ENCODE measurements at regions not wholly inside any gene's neighbourhood (a gene's known extent, or its start where the extent isn't known, plus 50 kb on each side); places are given as distances from the start of the nearest gene placed in this dataset.
A peak's percentile ranks its signal among the peaks of the same experiment; 100 is the strongest.

- no peak overlapping the region for H3K27ac Mint-ChIP-seq
- H3K4me3 Mint-ChIP-seq, result no peak overlapping the region
- peaks cover 0 to 1% (median 0%) of the 10 kb centered on the region in 3 donors for H3K27me3 Mint-ChIP-seq (ENCODE audit: low read depth in 3 of 3)
- DNase-seq, result no peak
- peaks cover 0 to 12% (median 7%) of the 10 kb centered on the region in 6 donors for H3K9me3 Mint-ChIP-seq
- H3K4me1 Mint-ChIP-seq, result peaks cover 2 to 31% of the 10 kb centered on the region in 2 donors
- H3K36me3 Mint-ChIP-seq, result no peaks in the 10 kb centered on the region
These were observed 593.9 kb downstream of the TUSC7 start for GRCh38 chr3:117303443-117303842.

- Mint-ChIP-seq H3K36me3 (no peaks in the 10 kb centered on the region), H3K27me3 (ENCODE audit: low read depth in 3 of 3) (peaks cover 0 to 1% (median 0%) of the 10 kb centered on the region in 3 donors), H3K9me3 (peaks cover 0 to 8% (median 6%) of the 10 kb centered on the region in 6 donors), H3K4me1 (peaks cover 2 to 31% of the 10 kb centered on the region in 2 donors), H3K27ac (no peak overlapping the region), H3K4me3 (no peak overlapping the region)
- no peak for DNase-seq
These were observed 595.1 kb downstream of the TUSC7 start for GRCh38 chr3:117304681-117305080.

GRCh38 chr3:117305681-117306080 is 596.1 kb downstream of the TUSC7 start:
- no peak for DNase-seq
- Mint-ChIP-seq H3K27me3 (ENCODE audit: low read depth in 3 of 3) (no peaks in the 10 kb centered on the region), H3K4me3 (no peak overlapping the region), H3K9me3 (peaks cover 0 to 8% (median 6%) of the 10 kb centered on the region in 6 donors), H3K27ac (no peak overlapping the region), H3K4me1 (peaks cover 3 to 37% of the 10 kb centered on the region in 2 donors), H3K36me3 (no peaks in the 10 kb centered on the region)

DNA sequence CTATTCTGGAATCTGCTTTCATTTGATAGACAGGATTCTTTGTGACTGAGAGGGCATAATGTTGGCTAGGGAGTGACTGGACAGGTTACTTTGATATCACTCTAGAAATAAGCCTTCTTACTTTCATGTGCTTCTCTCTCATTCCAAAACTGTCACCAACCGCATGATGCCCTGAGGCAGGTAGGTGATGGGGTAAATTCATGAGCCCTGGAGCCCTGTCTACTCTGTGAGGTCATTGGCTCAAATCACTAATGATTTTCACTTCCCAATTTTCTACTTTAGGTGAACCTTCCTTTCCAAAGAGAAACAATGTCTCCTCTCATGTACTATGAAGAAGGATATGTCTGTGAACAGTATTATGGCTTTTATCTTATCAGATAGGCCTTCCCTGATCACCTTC is 596.7 kb downstream of the TUSC7 start:
- H3K27me3 Mint-ChIP-seq (ENCODE audit: low read depth in 3 of 3), result peaks cover 0 to 2% (median 0%) of the 10 kb centered on the region in 3 donors
- no peaks in the 10 kb centered on the region for H3K36me3 Mint-ChIP-seq
- DNase-seq, result no peak
- peaks cover 0 to 9% (median 6%) of the 10 kb centered on the region in 6 donors for H3K9me3 Mint-ChIP-seq
- no peak overlapping the region for H3K4me3 Mint-ChIP-seq
- peaks cover 8 to 43% of the 10 kb centered on the region in 2 donors for H3K4me1 Mint-ChIP-seq
- no peak overlapping the region for H3K27ac Mint-ChIP-seq

DNA sequence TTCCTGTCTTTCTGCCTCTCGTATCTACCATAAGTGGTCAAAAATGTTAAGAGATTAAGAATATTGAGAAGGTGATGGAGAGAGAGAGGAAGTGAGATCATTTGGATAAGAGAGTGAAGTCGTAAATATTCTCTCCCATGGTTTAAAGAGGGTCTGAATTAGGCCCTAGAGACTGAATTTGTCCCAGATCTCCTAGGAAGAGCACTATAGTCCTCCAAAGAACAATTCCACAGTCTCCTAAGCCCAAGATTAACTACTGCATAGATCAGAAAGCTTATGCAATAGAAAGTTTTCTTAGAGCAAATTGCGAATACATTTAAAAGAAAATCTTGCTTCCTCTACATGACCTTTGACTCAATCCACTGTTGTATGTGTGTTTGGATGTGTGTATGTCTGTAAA is 598.8 kb downstream of the TUSC7 start:
- peaks cover 0 to 2% (median 0%) of the 10 kb centered on the region in 3 donors for H3K27me3 Mint-ChIP-seq (ENCODE audit: low read depth in 3 of 3)
- H3K27ac Mint-ChIP-seq, result no peak overlapping the region
- peaks cover 0 to 6% (median 4%) of the 10 kb centered on the region in 6 donors for H3K9me3 Mint-ChIP-seq
- H3K36me3 Mint-ChIP-seq, result no peaks in the 10 kb centered on the region
- H3K4me1 Mint-ChIP-seq, result peaks cover 20 to 57% of the 10 kb centered on the region in 2 donors
- DNase-seq, result no peak
- H3K4me3 Mint-ChIP-seq, result no peak overlapping the region

DNA sequence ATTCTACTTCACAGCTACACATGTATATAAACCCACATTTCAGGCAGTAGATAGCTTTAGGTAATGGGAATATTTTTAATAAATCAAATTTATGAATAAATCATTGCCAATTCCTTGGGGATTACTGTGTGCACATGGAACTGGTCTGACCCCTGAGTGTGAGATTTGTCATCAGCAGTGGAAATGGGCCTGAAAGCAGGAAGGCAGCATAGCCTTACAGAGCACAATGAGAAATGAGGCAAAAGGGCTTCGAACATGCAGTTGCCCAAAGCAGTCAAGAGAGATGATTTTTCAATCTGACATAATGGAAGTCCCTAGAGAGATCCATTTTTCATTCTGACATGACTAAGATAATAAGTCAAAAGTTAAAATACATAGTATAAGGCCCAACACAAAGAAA is 599.2 kb downstream of the TUSC7 start:
- H3K4me3 Mint-ChIP-seq, result no peak overlapping the region
- H3K27ac Mint-ChIP-seq, result no peak overlapping the region
- H3K27me3 Mint-ChIP-seq (ENCODE audit: low read depth in 3 of 3), result peaks cover 0 to 2% (median 0%) of the 10 kb centered on the region in 3 donors
- no peak for DNase-seq
- peaks cover 0 to 9% (median 5%) of the 10 kb centered on the region in 6 donors for H3K9me3 Mint-ChIP-seq
- no peaks in the 10 kb centered on the region for H3K36me3 Mint-ChIP-seq
- peaks cover 20 to 57% of the 10 kb centered on the region in 2 donors for H3K4me1 Mint-ChIP-seq

GRCh38 chr3:117310536-117310935 is 601.0 kb downstream of the TUSC7 start:
- Mint-ChIP-seq H3K4me3 (peak overlapping the region in 3 of 5 donors; percentile 2 to 24 (median 19)), H3K9me3 (peaks cover 0 to 18% (median 7%) of the 10 kb centered on the region in 6 donors), H3K27ac (no peak overlapping the region)

DNA sequence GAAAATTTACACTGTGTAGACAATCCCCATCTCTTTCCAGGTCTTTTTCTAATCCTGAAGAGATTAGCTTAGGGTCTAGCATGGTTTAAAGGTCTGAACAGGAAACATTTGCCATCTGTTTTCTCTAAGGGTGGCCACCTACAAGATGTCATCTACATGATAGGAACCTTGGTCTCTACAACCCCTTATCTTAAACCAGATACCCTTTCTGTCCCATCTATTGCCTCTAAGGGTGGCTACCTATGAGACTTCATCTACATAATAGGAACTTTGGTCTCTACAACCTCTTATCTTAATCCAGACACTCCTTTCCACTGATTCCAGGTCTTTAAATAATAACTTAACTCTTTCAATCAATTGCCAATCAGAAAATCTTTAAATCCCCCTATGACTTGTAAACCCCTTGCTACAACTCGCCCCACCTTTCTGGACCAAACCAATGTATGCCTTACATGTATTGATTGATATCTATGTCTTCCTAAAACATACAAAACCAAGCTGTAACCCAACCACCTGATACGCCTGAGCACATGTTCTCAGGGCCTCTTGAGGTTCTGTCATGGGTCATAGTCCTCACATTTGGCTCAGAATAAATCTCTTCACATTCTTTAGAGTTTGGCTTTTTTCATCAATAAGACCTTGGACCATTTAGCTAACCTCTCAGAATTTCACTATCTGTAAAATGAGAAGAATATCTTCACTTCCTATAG is 605.0 kb downstream of the TUSC7 start:
- H3K27me3 Mint-ChIP-seq (ENCODE audit: low read depth in 3 of 3), result peaks cover 0 to 2% (median 0%) of the 10 kb centered on the region in 3 donors

More at GRCh38 chr3:117310536-117310935, 601.0 kb downstream of the TUSC7 start:
- peaks cover 20 to 52% of the 10 kb centered on the region in 2 donors for H3K4me1 Mint-ChIP-seq
- peaks cover 0 to 2% (median 0%) of the 10 kb centered on the region in 3 donors for H3K27me3 Mint-ChIP-seq (ENCODE audit: low read depth in 3 of 3)
- DNase-seq, result no peak
- no peaks in the 10 kb centered on the region for H3K36me3 Mint-ChIP-seq

DNA sequence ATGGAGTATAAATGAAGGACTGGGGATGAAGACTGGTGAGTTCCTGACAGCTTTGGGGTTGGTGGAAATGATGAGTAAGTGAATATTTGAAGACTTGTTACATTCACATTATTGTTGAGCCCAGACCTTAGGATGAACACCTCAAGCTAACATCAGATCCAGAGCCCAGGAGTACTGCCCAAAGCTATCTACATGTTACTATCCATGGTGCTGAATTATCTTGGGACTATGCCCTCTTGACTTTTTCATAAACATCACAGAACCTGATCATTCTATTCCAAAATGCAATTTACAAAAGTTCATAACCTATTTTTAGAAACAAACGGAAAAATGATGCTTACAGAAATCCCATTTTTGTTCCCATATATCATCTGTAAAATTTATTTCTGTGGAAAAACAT is 613.3 kb downstream of the TUSC7 start:
- Mint-ChIP-seq H3K27ac (no peak overlapping the region), H3K36me3 (no peaks in the 10 kb centered on the region), H3K27me3 (ENCODE audit: low read depth in 3 of 3) (peaks cover 0 to 1% (median 0%) of the 10 kb centered on the region in 3 donors), H3K4me3 (no peak overlapping the region), H3K4me1 (no peaks in the 10 kb centered on the region), H3K9me3 (peaks cover 4 to 31% (median 15%) of the 10 kb centered on the region in 6 donors)
- DNase-seq, result no peak

More for the DNA sequence above, 605.0 kb downstream of the TUSC7 start:
- no peak for DNase-seq
- H3K27ac Mint-ChIP-seq, result no peak overlapping the region
- peaks cover 5 to 26% (median 9%) of the 10 kb centered on the region in 6 donors for H3K9me3 Mint-ChIP-seq
- H3K36me3 Mint-ChIP-seq, result no peaks in the 10 kb centered on the region
- H3K4me3 Mint-ChIP-seq, result no peak overlapping the region
- peaks cover 18 to 26% of the 10 kb centered on the region in 2 donors for H3K4me1 Mint-ChIP-seq

- no peak for DNase-seq
- Mint-ChIP-seq H3K4me1 (no peaks in the 10 kb centered on the region), H3K9me3 (peaks cover 6 to 36% (median 14%) of the 10 kb centered on the region in 6 donors)
These were observed 637.3 kb downstream of the TUSC7 start for GRCh38 chr3:117346901-117347300.

GRCh38 chr3:117348884-117349283 is 639.3 kb downstream of the TUSC7 start:
- Mint-ChIP-seq H3K4me1 (no peaks in the 10 kb centered on the region), H3K36me3 (peaks cover 0 to 4% (median 0%) of the 10 kb centered on the region in 3 donors), H3K27me3 (ENCODE audit: low read depth in 3 of 3) (peaks cover 0 to 4% (median 3%) of the 10 kb centered on the region in 3 donors), H3K27ac (no peak overlapping the region), H3K4me3 (no peak overlapping the region), H3K9me3 (peaks cover 4 to 23% (median 6%) of the 10 kb centered on the region in 6 donors)
- DNase-seq, result no peak

More at GRCh38 chr3:117346901-117347300, 637.3 kb downstream of the TUSC7 start:
- Mint-ChIP-seq H3K4me3 (no peak overlapping the region), H3K27me3 (ENCODE audit: low read depth in 3 of 3) (peaks cover 0 to 8% (median 4%) of the 10 kb centered on the region in 3 donors), H3K36me3 (peaks cover 0 to 4% (median 0%) of the 10 kb centered on the region in 3 donors), H3K27ac (no peak overlapping the region)

- Mint-ChIP-seq H3K36me3 (peaks cover 0 to 4% (median 0%) of the 10 kb centered on the region in 3 donors), H3K4me3 (no peak overlapping the region), H3K4me1 (no peaks in the 10 kb centered on the region), H3K27ac (no peak overlapping the region), H3K9me3 (peaks cover 2 to 24% (median 6%) of the 10 kb centered on the region in 6 donors), H3K27me3 (ENCODE audit: low read depth in 3 of 3) (peaks cover 0 to 4% (median 3%) of the 10 kb centered on the region in 3 donors)
- DNase-seq, result no peak
These were observed 640.0 kb downstream of the TUSC7 start for GRCh38 chr3:117349566-117349965.

DNA sequence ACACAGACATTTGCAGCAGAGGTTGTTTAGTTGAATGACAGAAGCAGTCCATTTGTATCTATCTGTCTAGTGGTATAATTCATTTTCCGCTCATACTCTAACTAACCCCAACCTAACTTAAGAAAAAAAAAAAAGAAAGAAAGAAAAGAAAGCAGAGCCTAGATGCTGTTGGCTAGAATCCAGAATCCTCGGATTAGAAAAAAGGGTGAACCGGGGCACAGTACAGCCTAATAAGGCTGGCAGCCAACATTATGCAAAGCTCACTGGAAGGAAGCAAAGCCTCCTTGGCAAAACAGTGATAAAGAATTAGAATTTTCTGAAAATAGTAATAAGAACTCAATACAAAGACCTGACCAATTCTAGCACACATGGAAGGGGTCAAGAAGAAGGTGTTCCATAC is 640.8 kb downstream of the TUSC7 start:
- peaks cover 0 to 4% (median 3%) of the 10 kb centered on the region in 3 donors for H3K27me3 Mint-ChIP-seq (ENCODE audit: low read depth in 3 of 3)
- no peak overlapping the region for H3K27ac Mint-ChIP-seq
- H3K4me3 Mint-ChIP-seq, result no peak overlapping the region
- peaks cover 2 to 24% (median 7%) of the 10 kb centered on the region in 6 donors for H3K9me3 Mint-ChIP-seq
- peaks cover 0 to 4% (median 0%) of the 10 kb centered on the region in 3 donors for H3K36me3 Mint-ChIP-seq
- H3K4me1 Mint-ChIP-seq, result no peaks in the 10 kb centered on the region
- no peak for DNase-seq

DNA sequence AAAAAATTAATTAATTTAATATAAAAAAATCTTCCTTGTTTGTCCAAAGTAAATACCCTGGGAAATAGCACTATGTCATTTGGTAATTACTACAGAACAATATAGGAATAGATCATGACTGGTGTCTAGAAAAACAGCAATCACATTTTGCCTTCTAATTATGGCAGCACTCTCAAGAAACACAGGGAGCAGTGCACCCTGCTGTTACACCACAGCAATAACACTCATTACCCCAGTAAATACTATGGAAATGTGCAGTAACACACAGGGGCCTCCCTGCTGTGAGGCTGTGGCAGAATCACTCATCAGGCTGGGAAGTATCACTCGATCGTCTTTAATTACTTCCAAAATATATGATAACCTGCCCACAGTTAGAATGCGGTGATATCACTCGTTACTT is 646.0 kb downstream of the TUSC7 start:
- Mint-ChIP-seq H3K36me3 (no peaks in the 10 kb centered on the region), H3K27me3 (ENCODE audit: low read depth in 3 of 3) (peaks cover 0 to 1% (median 0%) of the 10 kb centered on the region in 3 donors), H3K4me3 (no peak overlapping the region), H3K27ac (no peak overlapping the region), H3K9me3 (peaks cover 0 to 27% (median 6%) of the 10 kb centered on the region in 6 donors), H3K4me1 (no peaks in the 10 kb centered on the region)
- DNase-seq, result no peak
